Activated naive CD8-positive, alpha-beta T cell treated with anti-CD3 and anti-CD28 coated beads, Interleukin-2, amount 50 U/mL, for 24 hours (primary cell): ENCODE measurements at regions not wholly inside any gene's neighbourhood (a gene's known extent, or its start where the extent isn't known, plus 50 kb on each side); places are given as distances from the start of the nearest gene placed in this dataset.

Experiments used
- ATAC-seq: fragments of 150-1000 bp; cut with Tn5 transposase; one replicate; pipeline ENCODE4 v1.10.0; 2021
- DNase-seq: peaks from one replicate; pipeline ENCODE4 v3.0.0; 2021
- H3K27ac Mint-ChIP-seq: one replicate; pipeline ENCODE4 v1.8.0; 2021; ENCODE audit warnings: mild to moderate bottlenecking, mixed read lengths
- H3K27me3 Mint-ChIP-seq: one replicate; pipeline ENCODE4 v1.8.0; 2021; ENCODE audit warnings: mixed read lengths
- H3K36me3 Mint-ChIP-seq: one replicate; pipeline ENCODE4 v1.8.0; 2021; ENCODE audit warnings: low read depth, mixed read lengths
- H3K4me1 Mint-ChIP-seq: one replicate; pipeline ENCODE4 v1.8.0; 2021; ENCODE audit warnings: mixed read lengths
- H3K4me3 Mint-ChIP-seq: one replicate; pipeline ENCODE4 v1.8.0; 2021; ENCODE audit warnings: mild to moderate bottlenecking, moderate library complexity, mixed read lengths
- H3K9me3 Mint-ChIP-seq: one replicate; pipeline ENCODE4 v1.8.0; 2021; ENCODE audit warnings: mixed read lengths

GRCh38 chr3:117699058-117699457 is 989.5 kb downstream of the TUSC7 start:
- no peak for ATAC-seq
- DNase-seq: no peak
- peaks cover 12% of the 10 kb centered on the region for H3K9me3 Mint-ChIP-seq
- H3K27ac Mint-ChIP-seq: no peak overlapping the region
- H3K36me3 Mint-ChIP-seq: no peaks in the 10 kb centered on the region
- peaks cover 2% of the 10 kb centered on the region for H3K27me3 Mint-ChIP-seq
- no peaks in the 10 kb centered on the region for H3K4me1 Mint-ChIP-seq
- no peak overlapping the region for H3K4me3 Mint-ChIP-seq

- H3K9me3 Mint-ChIP-seq: peaks cover 7% of the 10 kb centered on the region
- no peaks in the 10 kb centered on the region for H3K36me3 Mint-ChIP-seq
- no peak for ATAC-seq
Measured at GRCh38 chr3:117700573-117701360, 991.2 kb downstream of the TUSC7 start.

DNA sequence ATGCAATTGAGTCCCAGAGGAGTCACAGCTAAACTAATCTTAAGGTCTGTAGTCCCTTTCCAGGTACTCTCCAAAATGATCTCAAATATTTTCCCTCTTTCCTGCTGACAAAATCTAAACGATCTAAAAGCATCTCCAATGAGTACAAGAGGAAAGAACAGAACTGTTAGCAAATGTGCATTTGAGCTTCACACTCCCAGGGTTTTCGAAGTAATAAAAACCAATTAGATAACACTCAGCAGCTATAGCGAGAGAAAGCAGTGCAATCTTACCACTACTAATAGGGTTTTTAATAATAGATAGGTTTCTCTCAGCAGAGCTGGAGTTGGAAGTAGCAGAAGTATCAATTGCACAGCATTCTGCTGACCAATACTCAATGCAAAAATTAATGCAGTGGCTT is 995.4 kb downstream of the TUSC7 start:
- Mint-ChIP-seq H3K27me3 (no peaks in the 10 kb centered on the region), H3K36me3 (no peaks in the 10 kb centered on the region), H3K27ac (no peak overlapping the region), H3K4me3 (no peak overlapping the region), H3K4me1 (no peaks in the 10 kb centered on the region), H3K9me3 (peaks cover 10% of the 10 kb centered on the region)
- ATAC-seq: no peak
- DNase-seq: no peak

More at GRCh38 chr3:117700573-117701360, 991.2 kb downstream of the TUSC7 start:
- Mint-ChIP-seq H3K4me1 (no peaks in the 10 kb centered on the region), H3K4me3 (no peak overlapping the region), H3K27ac (no peak overlapping the region), H3K27me3 (no peaks in the 10 kb centered on the region)
- no peak for DNase-seq

- Mint-ChIP-seq H3K27me3 (no peaks in the 10 kb centered on the region), H3K4me1 (no peaks in the 10 kb centered on the region), H3K9me3 (peaks cover 7% of the 10 kb centered on the region), H3K36me3 (no peaks in the 10 kb centered on the region), H3K27ac (no peak overlapping the region), H3K4me3 (no peak overlapping the region)
- no peak for DNase-seq
- ATAC-seq: no peak
Measured at GRCh38 chr3:117706037-117706436, 996.5 kb downstream of the TUSC7 start.

DNA sequence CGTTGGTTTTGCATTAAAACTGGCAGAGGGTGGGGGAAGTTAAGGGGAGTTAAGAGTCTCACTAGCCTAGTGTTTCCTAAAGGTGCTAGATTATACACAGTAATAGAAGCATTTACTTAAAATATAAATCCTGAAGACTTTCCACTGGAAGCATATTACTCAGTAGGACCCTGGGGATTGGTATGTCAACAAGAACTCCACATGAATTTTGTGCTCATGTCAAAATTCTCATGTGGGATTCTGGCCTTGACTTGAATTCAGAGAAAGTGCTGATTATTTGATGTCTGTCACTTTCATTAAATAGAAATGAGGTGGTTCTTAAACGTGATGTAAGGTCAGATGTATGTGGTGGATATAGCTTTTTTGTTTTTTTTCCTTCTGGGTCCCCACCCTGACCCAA is 997.2 kb downstream of the TUSC7 start:
- ATAC-seq: no peak
- no peaks in the 10 kb centered on the region for H3K27me3 Mint-ChIP-seq
- no peak overlapping the region for H3K27ac Mint-ChIP-seq
- H3K9me3 Mint-ChIP-seq: peaks cover 7% of the 10 kb centered on the region
- DNase-seq: no peak
- H3K4me1 Mint-ChIP-seq: no peaks in the 10 kb centered on the region
- no peak overlapping the region for H3K4me3 Mint-ChIP-seq
- H3K36me3 Mint-ChIP-seq: no peaks in the 10 kb centered on the region

GRCh38 chr3:117708601-117709000 is 999.0 kb downstream of the TUSC7 start:
- no peak for ATAC-seq
- Mint-ChIP-seq H3K36me3 (no peaks in the 10 kb centered on the region), H3K27ac (no peak overlapping the region), H3K4me1 (no peaks in the 10 kb centered on the region), H3K4me3 (no peak overlapping the region), H3K9me3 (peaks cover 7% of the 10 kb centered on the region), H3K27me3 (no peaks in the 10 kb centered on the region)
- DNase-seq: no peak

GRCh38 chr3:117709108-117709507 is 999.5 kb downstream of the TUSC7 start:
- Mint-ChIP-seq H3K27me3 (no peaks in the 10 kb centered on the region), H3K4me3 (no peak overlapping the region), H3K27ac (no peak overlapping the region), H3K36me3 (no peaks in the 10 kb centered on the region), H3K4me1 (no peaks in the 10 kb centered on the region), H3K9me3 (peaks cover 7% of the 10 kb centered on the region)
- ATAC-seq (no peak), DNase-seq (no peak)

DNA sequence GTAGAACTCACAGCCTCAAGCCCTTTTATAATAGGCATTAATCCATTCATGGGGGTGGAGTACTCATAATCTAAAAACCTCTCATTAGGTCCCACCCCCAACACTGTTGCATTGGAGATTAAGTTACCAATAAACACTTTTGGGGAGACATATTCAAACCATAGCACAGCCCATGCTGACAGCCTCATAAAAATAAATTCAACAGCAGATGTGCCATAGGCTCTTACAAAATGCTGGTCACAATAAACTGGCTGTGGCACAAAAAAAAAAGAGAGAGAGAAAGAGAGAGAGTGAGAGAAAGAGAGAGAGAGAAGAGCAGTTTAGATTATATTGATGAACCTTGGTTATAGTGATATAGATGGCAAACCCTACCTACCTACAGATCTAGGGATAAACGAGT is 1000.9 kb downstream of the TUSC7 start:
- Mint-ChIP-seq H3K4me1 (no peaks in the 10 kb centered on the region), H3K4me3 (no peak overlapping the region), H3K9me3 (peaks cover 7% of the 10 kb centered on the region), H3K36me3 (no peaks in the 10 kb centered on the region), H3K27me3 (no peaks in the 10 kb centered on the region), H3K27ac (no peak overlapping the region)
- ATAC-seq (no peak), DNase-seq (no peak)

GRCh38 chr3:117719316-117719926 is 1009.8 kb downstream of the TUSC7 start:
- DNase-seq: no peak
- Mint-ChIP-seq H3K9me3 (no peaks in the 10 kb centered on the region), H3K4me1 (no peaks in the 10 kb centered on the region), H3K27ac (no peak overlapping the region), H3K36me3 (no peaks in the 10 kb centered on the region), H3K4me3 (no peak overlapping the region), H3K27me3 (no peaks in the 10 kb centered on the region)
- no peak for ATAC-seq

DNA sequence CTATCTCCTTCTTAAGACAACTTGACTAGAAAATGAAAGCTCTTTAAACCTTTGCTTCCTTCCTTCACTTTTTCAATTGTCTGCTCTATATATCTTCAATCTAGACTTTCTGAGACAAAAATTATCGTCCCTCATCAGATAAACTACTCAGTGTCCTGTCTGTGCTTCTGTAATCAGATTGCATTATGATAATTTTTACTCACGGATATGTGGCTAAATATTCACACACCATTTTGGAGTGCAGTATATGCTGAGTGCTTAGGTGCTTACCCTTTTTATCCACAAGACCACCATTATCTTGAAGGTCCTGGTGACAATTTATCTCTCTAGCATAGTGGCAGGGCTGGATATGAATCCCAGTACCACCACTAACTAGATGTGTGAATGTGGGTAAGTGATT is 1012.3 kb downstream of the TUSC7 start:
- Mint-ChIP-seq H3K4me3 (no peak overlapping the region), H3K36me3 (no peaks in the 10 kb centered on the region), H3K4me1 (no peaks in the 10 kb centered on the region), H3K27me3 (no peaks in the 10 kb centered on the region), H3K27ac (no peak overlapping the region), H3K9me3 (no peaks in the 10 kb centered on the region)
- DNase-seq: no peak
- ATAC-seq: no peak

GRCh38 chr3:117722856-117723255 is 1013.3 kb downstream of the TUSC7 start:
- H3K27me3 Mint-ChIP-seq: no peaks in the 10 kb centered on the region
- no peak overlapping the region for H3K27ac Mint-ChIP-seq
- ATAC-seq: no peak
- no peaks in the 10 kb centered on the region for H3K9me3 Mint-ChIP-seq
- H3K36me3 Mint-ChIP-seq: no peaks in the 10 kb centered on the region
- H3K4me3 Mint-ChIP-seq: no peak overlapping the region
- no peak for DNase-seq
- no peaks in the 10 kb centered on the region for H3K4me1 Mint-ChIP-seq

DNA sequence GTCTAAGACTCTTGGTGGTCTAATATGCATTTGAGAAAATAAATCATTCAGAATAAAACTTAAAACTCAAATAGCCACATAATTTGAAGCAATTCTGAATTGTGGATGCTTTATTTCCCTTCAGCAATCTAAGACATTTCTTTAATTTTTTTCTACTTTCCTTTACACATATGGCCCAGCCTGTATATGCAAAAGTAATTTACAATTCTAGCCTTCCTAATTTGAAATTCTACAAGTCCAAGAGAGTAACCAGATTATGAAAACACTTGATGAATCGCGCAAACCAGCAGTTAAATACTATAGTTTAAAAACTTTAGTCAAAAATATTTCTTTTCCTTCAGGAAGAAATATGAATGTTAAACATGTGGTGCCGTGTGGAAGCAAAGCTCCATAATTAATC is 1014.2 kb downstream of the TUSC7 start:
- no peak for ATAC-seq
- Mint-ChIP-seq H3K27ac (no peak overlapping the region), H3K36me3 (no peaks in the 10 kb centered on the region), H3K4me3 (no peak overlapping the region), H3K4me1 (no peaks in the 10 kb centered on the region), H3K9me3 (no peaks in the 10 kb centered on the region), H3K27me3 (no peaks in the 10 kb centered on the region)
- no peak for DNase-seq

- Mint-ChIP-seq H3K4me3 (no peak overlapping the region), H3K27ac (no peak overlapping the region), H3K27me3 (no peaks in the 10 kb centered on the region), H3K9me3 (no peaks in the 10 kb centered on the region), H3K36me3 (no peaks in the 10 kb centered on the region), H3K4me1 (no peaks in the 10 kb centered on the region)
- no peak for ATAC-seq
- DNase-seq: no peak
Measured at GRCh38 chr3:117725314-117725713, 1015.7 kb downstream of the TUSC7 start.

DNA sequence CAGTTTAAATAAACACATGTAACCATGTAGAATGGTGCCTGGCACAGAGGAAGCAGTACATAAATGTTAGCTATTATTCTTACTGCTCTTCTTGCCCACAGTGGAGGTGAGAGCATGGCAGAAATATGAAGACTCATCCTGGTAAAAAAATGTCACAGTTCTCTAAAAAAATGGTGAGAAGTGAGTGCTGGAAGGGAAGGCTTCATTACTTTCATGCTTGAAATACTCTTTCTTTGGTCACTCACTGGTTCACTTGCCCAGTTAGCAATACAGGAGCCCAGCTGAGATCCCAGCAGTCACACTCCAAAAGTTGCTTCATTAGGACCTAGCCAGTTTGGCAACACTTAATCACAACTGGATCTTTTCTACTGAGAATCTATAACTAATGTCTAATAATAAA is 1017.2 kb downstream of the TUSC7 start:
- Mint-ChIP-seq H3K4me3 (no peak overlapping the region), H3K27ac (no peak overlapping the region), H3K4me1 (no peaks in the 10 kb centered on the region), H3K9me3 (no peaks in the 10 kb centered on the region), H3K36me3 (no peaks in the 10 kb centered on the region), H3K27me3 (no peaks in the 10 kb centered on the region)
- ATAC-seq (no peak), DNase-seq (no peak)

GRCh38 chr3:117728226-117728625 is 1018.6 kb downstream of the TUSC7 start:
- Mint-ChIP-seq H3K27ac (no peak overlapping the region), H3K9me3 (no peaks in the 10 kb centered on the region), H3K27me3 (no peaks in the 10 kb centered on the region), H3K36me3 (no peaks in the 10 kb centered on the region), H3K4me3 (no peak overlapping the region), H3K4me1 (no peaks in the 10 kb centered on the region)
- DNase-seq (no peak), ATAC-seq (no peak)
